ENCODE measurements at regions not wholly inside any gene's neighbourhood (a gene's known extent, or its start where the extent isn't known, plus 50 kb on each side); places are given as distances from the start of the nearest gene placed in this dataset.

GRCh38 chr3:127456471-127457093, 134.0 kb downstream of the TPRA1 start:
- Mint-ChIP-seq H3K4me3 (no peak overlapping the region), H3K36me3 (ENCODE audit: low read depth) (no peaks in the 10 kb centered on the region), H3K27me3 (peaks cover 67% of the 10 kb centered on the region), H3K27ac (no peak overlapping the region), H3K9me3 (no peaks in the 10 kb centered on the region), H3K4me1 (ENCODE audit: low read depth) (peaks cover 13% of the 10 kb centered on the region)

DNA sequence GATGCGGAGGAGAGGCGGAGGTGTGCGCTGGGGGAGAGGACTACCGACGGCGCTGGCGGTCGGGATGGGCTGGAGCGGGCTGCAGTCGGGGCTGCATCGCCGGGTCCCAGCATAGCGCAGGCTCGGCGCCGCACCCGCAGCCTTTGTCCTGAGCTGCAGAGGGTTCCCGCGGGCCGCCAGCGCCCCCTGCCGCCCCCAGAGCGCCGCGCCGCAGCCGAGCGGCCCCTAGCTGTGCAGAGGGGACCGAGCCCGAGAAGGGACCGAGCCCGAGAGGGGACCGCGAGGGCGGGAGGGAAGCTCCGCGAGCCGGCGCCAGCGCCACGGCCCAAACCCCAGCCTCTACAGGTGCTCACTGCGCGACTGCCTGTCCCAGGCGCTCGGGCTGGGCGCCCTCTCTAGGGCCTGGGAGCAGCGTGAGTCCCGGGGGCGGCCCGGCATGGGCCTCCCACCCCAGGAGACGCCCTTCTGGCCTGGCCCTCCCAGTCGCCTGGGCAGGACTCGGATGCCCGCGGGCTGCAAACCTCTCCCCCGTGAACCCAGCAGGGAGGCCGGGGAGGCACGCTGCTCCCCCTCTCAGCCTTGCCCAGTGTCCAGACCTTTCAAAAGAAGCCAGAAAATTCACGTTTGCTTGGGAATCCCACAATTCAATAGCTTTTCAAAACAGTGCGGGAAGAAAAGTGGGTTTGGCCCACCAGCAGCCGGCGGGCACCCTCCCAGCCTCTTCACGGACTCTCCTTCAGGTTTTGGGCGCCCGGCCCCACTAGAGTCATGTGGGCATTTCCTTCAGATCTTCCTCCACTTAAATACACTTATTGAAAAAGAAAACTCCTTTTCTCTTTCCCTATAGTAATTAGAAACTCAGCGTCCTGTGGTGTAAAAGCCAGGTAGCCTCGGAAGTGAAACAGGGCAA, 134.7 kb downstream of the TPRA1 start:
- Mint-ChIP-seq H3K4me3 (no peak overlapping the region), H3K9me3 (no peaks in the 10 kb centered on the region), H3K4me1 (ENCODE audit: low read depth) (peaks cover 13% of the 10 kb centered on the region), H3K27me3 (peaks cover 66% of the 10 kb centered on the region), H3K27ac (no peak overlapping the region), H3K36me3 (ENCODE audit: low read depth) (no peaks in the 10 kb centered on the region)

DNA sequence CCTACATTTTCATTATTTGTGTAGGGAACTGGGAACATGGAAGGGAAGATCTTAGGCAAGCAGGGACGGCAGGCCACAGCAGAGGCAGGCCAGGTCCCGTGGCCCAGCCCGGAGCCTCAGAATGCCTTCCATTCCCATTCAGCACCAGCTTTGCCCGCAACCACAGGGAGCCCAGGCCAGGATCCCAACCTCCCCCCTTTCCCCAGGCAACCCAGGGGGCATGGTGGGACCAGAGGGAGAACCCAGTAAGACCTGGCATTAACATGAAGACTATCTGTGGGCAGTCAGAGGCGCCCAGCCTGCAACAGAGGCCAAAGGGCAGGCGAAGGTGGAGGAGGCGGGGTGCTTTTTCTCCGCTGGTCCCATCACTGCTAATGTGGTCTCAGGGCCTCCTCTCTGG, 135.6 kb downstream of the TPRA1 start:
- Mint-ChIP-seq H3K36me3 (ENCODE audit: low read depth) (no peaks in the 10 kb centered on the region), H3K9me3 (no peaks in the 10 kb centered on the region), H3K4me1 (ENCODE audit: low read depth) (peaks cover 13% of the 10 kb centered on the region), H3K4me3 (no peak overlapping the region), H3K27me3 (peaks cover 66% of the 10 kb centered on the region), H3K27ac (no peak overlapping the region)

DNA sequence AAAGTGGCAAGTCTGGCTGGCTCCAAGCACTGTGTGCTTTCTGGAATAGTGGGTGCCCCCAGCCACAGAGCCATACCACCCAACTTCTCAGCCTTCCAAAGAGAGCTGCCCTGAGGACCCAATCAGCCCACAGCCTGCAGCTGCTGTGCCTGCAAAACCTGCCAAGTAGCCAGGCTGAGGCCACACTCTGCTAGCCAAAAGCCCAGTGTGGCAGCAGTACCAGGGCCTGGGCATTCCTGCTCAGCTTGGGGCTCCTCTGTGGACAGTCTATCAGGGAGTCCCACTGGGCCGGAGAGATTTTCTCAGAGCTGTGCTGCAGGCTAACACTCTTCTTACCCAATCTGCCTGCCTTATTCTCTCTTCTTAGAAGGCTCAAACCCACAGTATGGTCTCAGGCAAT, 136.5 kb downstream of the TPRA1 start:
- Mint-ChIP-seq H3K4me1 (ENCODE audit: low read depth) (peaks cover 13% of the 10 kb centered on the region), H3K9me3 (no peaks in the 10 kb centered on the region), H3K36me3 (ENCODE audit: low read depth) (no peaks in the 10 kb centered on the region), H3K4me3 (no peak overlapping the region), H3K27ac (no peak overlapping the region), H3K27me3 (peaks cover 63% of the 10 kb centered on the region)

DNA sequence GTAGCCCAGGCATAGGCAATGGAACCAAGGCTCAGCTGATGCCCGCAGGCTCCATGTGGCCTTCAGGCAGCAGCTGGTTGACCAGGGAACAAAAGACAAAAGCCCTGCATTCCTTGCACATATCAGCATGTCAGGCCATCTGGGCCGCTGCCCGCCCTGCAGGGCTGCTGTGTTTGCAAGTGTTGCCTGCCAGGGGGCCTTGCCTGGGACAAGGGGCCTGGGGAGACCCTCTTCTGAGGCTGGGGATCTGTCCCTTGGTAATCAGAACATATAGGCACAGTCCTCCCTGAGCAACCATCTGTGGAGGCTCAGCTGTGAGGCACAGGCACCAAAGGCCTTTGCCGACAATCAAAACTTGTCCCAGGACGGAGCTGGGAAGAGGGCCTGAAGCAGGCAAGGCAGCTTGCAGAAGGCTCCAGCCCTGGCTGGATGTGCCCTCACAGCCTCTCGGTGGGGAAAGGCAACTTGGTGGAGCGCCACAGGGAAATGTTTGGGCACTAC, 138.2 kb downstream of the TPRA1 start:
- H3K36me3 Mint-ChIP-seq (ENCODE audit: low read depth), result no peaks in the 10 kb centered on the region
- H3K4me1 Mint-ChIP-seq (ENCODE audit: low read depth), result peaks cover 13% of the 10 kb centered on the region
- no peak overlapping the region for H3K27ac Mint-ChIP-seq
- H3K9me3 Mint-ChIP-seq, result no peaks in the 10 kb centered on the region
- no peak overlapping the region for H3K4me3 Mint-ChIP-seq
- peaks cover 49% of the 10 kb centered on the region for H3K27me3 Mint-ChIP-seq

DNA sequence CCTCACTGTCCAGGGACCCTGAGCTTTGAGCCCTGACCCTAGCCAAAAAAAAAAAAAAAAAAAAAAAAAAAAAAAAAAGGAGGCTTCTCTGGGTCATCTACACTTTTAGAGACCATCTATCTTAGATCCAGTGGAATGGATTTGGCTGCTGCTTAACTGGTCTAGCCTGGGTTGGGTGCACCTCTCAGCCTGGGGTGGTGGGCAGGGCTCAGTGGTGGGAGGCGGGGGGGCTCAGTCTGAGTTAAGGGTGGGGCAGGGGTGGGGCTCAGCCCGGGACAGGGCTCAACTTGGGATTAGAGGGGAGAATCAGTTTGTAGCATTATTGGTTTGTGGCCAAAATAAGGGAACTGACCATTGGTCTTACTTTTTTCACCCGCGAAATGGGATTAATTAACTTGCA, 139.2 kb downstream of the TPRA1 start:
- no peak overlapping the region for H3K27ac Mint-ChIP-seq
- H3K4me3 Mint-ChIP-seq, result no peak overlapping the region
- no peaks in the 10 kb centered on the region for H3K36me3 Mint-ChIP-seq (ENCODE audit: low read depth)
- peaks cover 10% of the 10 kb centered on the region for H3K4me1 Mint-ChIP-seq (ENCODE audit: low read depth)
- H3K27me3 Mint-ChIP-seq, result peaks cover 41% of the 10 kb centered on the region
- H3K9me3 Mint-ChIP-seq, result no peaks in the 10 kb centered on the region

GRCh38 chr3:127450331-127450730, 140.2 kb downstream of the TPRA1 start:
- Mint-ChIP-seq H3K4me3 (no peak overlapping the region), H3K9me3 (no peaks in the 10 kb centered on the region), H3K27me3 (peaks cover 35% of the 10 kb centered on the region), H3K27ac (no peak overlapping the region), H3K4me1 (ENCODE audit: low read depth) (peaks cover 3% of the 10 kb centered on the region), H3K36me3 (ENCODE audit: low read depth) (no peaks in the 10 kb centered on the region)

DNA sequence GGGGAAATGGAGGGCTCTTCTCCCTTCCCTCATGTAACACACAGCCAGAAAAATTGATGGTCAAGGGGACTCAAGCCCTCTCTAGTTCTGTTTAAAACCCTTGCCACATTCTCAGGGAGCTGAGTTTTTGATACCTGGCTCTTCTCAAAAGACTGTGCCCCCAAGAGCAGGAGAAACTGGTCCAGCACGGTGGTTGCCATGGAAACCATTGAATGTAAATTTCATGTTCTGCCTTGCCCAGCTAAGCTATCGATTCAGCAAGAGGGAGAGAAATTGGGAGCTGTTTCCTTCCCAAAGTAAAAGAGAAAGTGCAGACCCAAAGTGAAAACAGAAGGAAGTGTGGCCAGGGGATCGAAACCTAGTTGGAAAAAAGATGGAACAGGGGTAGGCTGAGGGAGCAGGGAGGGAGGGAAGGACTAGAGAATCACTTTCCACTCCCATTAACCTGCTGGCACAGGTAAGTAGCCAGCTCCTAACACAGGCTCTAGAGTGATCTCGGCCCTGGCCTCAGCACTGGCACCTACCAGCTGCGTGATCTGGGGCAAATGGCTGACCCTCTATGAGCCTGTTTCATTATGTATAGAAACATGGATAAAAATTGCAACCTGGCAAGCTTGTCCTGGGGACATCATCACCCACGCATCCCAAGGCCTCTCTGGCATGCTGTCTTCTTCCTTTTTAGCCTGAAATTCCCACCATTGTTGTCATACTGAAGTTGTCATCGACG, 140.9 kb downstream of the TPRA1 start:
- H3K4me3 Mint-ChIP-seq, result no peak overlapping the region
- no peak overlapping the region for H3K27ac Mint-ChIP-seq
- H3K36me3 Mint-ChIP-seq (ENCODE audit: low read depth), result no peaks in the 10 kb centered on the region
- H3K27me3 Mint-ChIP-seq, result peaks cover 28% of the 10 kb centered on the region
- no peaks in the 10 kb centered on the region for H3K9me3 Mint-ChIP-seq
- H3K4me1 Mint-ChIP-seq (ENCODE audit: low read depth), result no peaks in the 10 kb centered on the region

DNA sequence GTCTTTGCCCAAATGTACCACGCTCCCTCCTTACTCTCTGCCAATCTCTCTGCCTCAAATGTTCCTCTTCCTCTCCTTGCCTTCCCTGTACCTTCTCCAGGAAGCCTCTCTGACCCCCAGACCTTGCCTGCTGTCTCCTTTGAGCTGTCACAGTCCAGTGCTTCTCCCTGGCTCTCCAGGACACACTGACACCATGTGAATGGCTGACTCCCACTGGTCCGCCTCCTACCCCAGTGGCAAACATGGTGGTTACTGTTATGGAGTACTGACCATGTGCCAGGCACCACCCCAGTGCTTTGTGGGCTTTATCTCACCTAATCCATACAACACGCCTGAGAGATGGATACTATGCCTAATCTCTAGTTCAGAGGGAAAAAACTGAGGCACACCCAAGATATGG, 141.9 kb downstream of the TPRA1 start:
- Mint-ChIP-seq H3K4me1 (ENCODE audit: low read depth) (no peaks in the 10 kb centered on the region), H3K9me3 (no peaks in the 10 kb centered on the region), H3K27ac (no peak overlapping the region), H3K4me3 (no peak overlapping the region), H3K27me3 (peaks cover 22% of the 10 kb centered on the region), H3K36me3 (ENCODE audit: low read depth) (no peaks in the 10 kb centered on the region)

DNA sequence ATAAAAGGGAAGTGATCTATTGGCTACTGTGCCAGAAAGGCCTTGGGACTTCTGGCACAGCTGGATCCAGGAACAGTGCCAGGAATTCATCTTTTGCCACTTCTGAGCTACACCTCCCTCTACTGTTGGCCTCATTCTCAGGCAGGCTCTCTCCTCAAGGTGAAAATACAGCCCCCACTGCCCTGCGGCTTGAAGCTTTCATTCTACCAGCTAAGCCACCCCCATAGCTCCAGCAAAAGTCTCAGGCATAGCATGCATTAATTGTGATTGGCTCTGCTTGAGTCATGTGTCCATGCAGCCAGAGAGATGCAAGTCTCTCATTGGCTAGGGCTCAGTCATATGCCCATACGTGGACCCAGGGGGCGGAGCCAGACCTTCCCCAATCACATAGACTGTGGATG, 142.4 kb downstream of the TPRA1 start:
- H3K27ac Mint-ChIP-seq, result no peak overlapping the region
- no peaks in the 10 kb centered on the region for H3K36me3 Mint-ChIP-seq (ENCODE audit: low read depth)
- H3K9me3 Mint-ChIP-seq, result no peaks in the 10 kb centered on the region
- H3K4me1 Mint-ChIP-seq (ENCODE audit: low read depth), result no peaks in the 10 kb centered on the region
- no peak overlapping the region for H3K4me3 Mint-ChIP-seq
- H3K27me3 Mint-ChIP-seq, result peaks cover 16% of the 10 kb centered on the region

- Mint-ChIP-seq H3K27me3 (peaks cover 11% of the 10 kb centered on the region), H3K4me1 (ENCODE audit: low read depth) (no peaks in the 10 kb centered on the region), H3K4me3 (no peak overlapping the region), H3K9me3 (no peaks in the 10 kb centered on the region), H3K36me3 (ENCODE audit: low read depth) (no peaks in the 10 kb centered on the region), H3K27ac (no peak overlapping the region)
Measured at GRCh38 chr3:127446756-127447155, 143.8 kb downstream of the TPRA1 start.

DNA sequence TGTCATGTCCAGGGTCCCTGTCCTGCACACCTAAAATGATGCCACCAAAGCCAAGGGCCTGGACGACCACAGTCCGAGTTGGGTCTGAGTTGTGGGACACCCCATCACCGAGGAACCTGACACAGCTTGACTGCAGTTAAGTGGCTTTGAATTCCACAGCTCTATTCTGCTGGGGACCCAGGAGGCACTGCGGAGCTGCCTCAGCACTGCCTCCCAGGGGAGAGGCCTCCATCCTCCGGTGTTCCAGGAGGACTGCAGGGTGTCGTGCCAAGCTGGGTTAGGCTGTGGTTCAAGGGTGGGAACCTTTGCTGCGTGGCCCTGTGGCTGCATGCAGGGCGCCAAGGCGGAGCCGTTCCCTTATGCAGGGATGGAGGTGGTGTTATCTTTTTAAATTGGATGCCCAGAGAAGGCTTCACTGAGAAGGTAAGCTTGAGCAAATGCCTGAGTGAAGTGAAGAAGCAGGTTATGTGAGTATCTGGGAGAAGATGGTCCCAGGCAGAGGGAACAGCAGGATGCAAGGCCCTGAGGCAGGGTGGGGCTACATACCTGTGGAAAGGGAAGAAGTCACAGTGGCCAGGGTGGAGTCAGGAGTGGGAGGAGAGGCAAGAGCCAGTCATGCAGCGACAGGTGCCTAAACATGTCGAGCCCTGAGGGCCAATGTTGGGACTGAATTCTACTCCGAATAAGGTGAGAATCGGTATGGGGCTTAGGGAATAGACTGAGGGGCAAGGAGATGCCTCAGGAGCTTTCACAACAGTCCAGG, 144.8 kb downstream of the TPRA1 start:
- Mint-ChIP-seq H3K27me3 (peaks cover 11% of the 10 kb centered on the region), H3K4me3 (no peak overlapping the region), H3K4me1 (ENCODE audit: low read depth) (no peaks in the 10 kb centered on the region), H3K27ac (no peak overlapping the region), H3K36me3 (ENCODE audit: low read depth) (no peaks in the 10 kb centered on the region), H3K9me3 (no peaks in the 10 kb centered on the region)

DNA sequence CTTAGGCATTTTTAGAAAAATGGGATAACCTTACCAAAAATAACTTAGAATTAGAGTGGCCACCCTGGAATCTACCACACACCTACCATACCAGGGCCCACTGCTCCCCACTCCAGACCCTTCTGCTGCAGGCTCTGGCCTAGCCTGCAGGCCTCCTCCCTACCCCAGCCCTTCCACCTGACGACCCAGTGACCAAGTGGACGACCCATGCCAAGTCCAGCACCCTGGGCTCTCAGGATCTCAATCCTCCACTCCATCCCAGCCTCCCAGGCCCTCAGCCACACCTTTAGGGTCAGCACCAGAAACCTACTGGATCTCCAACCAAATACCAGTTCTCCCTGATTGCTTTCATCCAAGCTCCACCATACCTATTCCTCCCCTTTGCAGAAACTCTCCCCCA, 145.8 kb downstream of the TPRA1 start:
- Mint-ChIP-seq H3K27me3 (peaks cover 4% of the 10 kb centered on the region), H3K27ac (no peak overlapping the region), H3K9me3 (no peaks in the 10 kb centered on the region), H3K4me3 (no peak overlapping the region), H3K4me1 (ENCODE audit: low read depth) (no peaks in the 10 kb centered on the region), H3K36me3 (ENCODE audit: low read depth) (no peaks in the 10 kb centered on the region)

GRCh38 chr3:127443581-127444375, 146.8 kb downstream of the TPRA1 start:
- Mint-ChIP-seq H3K4me3 (no peak overlapping the region), H3K27ac (no peak overlapping the region), H3K9me3 (no peaks in the 10 kb centered on the region), H3K4me1 (ENCODE audit: low read depth) (no peaks in the 10 kb centered on the region), H3K36me3 (ENCODE audit: low read depth) (no peaks in the 10 kb centered on the region), H3K27me3 (no peaks in the 10 kb centered on the region)

All from stimulated activated naive CD8-positive, alpha-beta T cell treated with anti-CD3 and anti-CD28 coated beads, Interleukin-15, Interleukin-2, amounts not matched to agents 100 ng/mL and 50 ng/mL, for 24 hours (primary cell).